Glomerular visceral epithelial cell (primary cell): ENCODE measurements at regions not wholly inside any gene's neighbourhood (a gene's known extent, or its start where the extent isn't known, plus 50 kb on each side); places are given as distances from the start of the nearest gene placed in this dataset.

Source experiments
- DNase-seq: peaks from one replicate; pipeline ENCODE4 v3.0.0-alpha.2; 2016; ENCODE audit errors: extremely low spot score

- no peak for DNase-seq
Observed at GRCh38 chr13:67283637-67284036, 53.5 kb upstream of the PCDH9 start.

- DNase-seq, result no peak
Observed at GRCh38 chr13:67281466-67281865, 51.3 kb upstream of the PCDH9 start.
